PFSK-1 (cell line): ENCODE measurements at regions not wholly inside any gene's neighbourhood (a gene's known extent, or its start where the extent isn't known, plus 50 kb on each side); places are given as distances from the start of the nearest gene placed in this dataset.

Source experiments
- FOXP2 ChIP-seq: optimal IDR thresholded peaks from 2 replicates; pipeline ENCODE3; 2011; ENCODE audit warnings: borderline replicate concordance, control low read depth, inconsistent platforms; ENCODE audit not compliant: insufficient read depth; ENCODE audit errors: extremely low read length, extremely low read depth
- REST ChIP-seq, 2 experiments: IDR thresholded peaks; 2 replicates each; pipeline versions ENCODE4 v1.6.1 to v1.8.0; 2011 to 2012; ENCODE audit warnings: low read depth in 2 of 2, low read length in 2 of 2, control low read depth in 1 of 2, inconsistent platforms in 1 of 2, mild to moderate bottlenecking in 1 of 2, moderate library complexity in 1 of 2; ENCODE audit not compliant: insufficient read depth in 1 of 2
- TAF1 ChIP-seq: IDR thresholded peaks from 2 replicates; pipeline ENCODE4 v1.6.1; 2012; ENCODE audit warnings: low read length, control low read depth, borderline replicate concordance; ENCODE audit not compliant: insufficient read depth

- TF ChIP-seq FOXP2, result no peak
- TF ChIP-seq TAF1, result no peak
- TF ChIP-seq REST (IDR thresholded peaks at IDR 0.05; ENCODE audit: insufficient read depth in 1 of 2, low read depth in 2 of 2, low read length in 2 of 2), result no peak
Observed at GRCh38 chr2:161032635-161033034, 127.6 kb upstream of the TANK start.
